ENCODE measurements at regions not wholly inside any gene's neighbourhood (a gene's known extent, or its start where the extent isn't known, plus 50 kb on each side); places are given as distances from the start of the nearest gene placed in this dataset.

DNA sequence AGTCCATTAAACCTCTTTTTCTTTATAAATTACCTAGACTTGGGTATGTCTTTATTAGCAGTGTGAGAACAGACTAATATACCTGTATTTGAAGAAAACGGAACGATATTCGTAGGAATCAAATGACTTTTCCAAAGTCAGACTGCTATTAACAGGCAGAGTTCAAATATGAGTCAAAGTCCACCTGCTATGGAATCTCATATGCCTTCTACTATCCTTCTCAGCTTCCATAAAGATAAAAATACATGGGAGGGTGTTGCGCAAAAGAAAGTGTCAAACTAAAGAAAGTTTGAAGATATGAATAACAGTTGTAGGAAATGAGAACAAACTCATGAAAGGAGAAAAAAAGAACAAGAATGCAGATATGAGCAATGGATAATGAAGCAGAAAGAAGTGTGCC, 704.6 kb downstream of the EFNB2 start:
- DNase-seq: no peak
- H3K4me3 ChIP-seq: no peak overlapping the region
- H3K9me3 ChIP-seq: no peaks in the 10 kb centered on the region
- no peaks in the 10 kb centered on the region for H3K36me3 ChIP-seq
- H3K27me3 ChIP-seq: no peaks in the 10 kb centered on the region
- 25% methylated on average over 4 of the region's 4 CpGs for WGBS (ENCODE audit: insufficient coverage, low coverage, low lambda C conversion rate, missing lambda C conversion rate)
- H3K27ac ChIP-seq: no peak overlapping the region
- no peaks in the 10 kb centered on the region for H3K4me1 ChIP-seq
- no peak for TF ChIP-seq POLR2A (IDR thresholded peaks at IDR 0.05)
- TF ChIP-seq, protein P1, sequence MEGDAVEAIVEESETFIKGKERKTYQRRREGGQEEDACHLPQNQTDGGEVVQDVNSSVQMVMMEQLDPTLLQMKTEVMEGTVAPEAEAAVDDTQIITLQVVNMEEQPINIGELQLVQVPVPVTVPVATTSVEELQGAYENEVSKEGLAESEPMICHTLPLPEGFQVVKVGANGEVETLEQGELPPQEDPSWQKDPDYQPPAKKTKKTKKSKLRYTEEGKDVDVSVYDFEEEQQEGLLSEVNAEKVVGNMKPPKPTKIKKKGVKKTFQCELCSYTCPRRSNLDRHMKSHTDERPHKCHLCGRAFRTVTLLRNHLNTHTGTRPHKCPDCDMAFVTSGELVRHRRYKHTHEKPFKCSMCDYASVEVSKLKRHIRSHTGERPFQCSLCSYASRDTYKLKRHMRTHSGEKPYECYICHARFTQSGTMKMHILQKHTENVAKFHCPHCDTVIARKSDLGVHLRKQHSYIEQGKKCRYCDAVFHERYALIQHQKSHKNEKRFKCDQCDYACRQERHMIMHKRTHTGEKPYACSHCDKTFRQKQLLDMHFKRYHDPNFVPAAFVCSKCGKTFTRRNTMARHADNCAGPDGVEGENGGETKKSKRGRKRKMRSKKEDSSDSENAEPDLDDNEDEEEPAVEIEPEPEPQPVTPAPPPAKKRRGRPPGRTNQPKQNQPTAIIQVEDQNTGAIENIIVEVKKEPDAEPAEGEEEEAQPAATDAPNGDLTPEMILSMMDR (IDR thresholded peaks at IDR 0.05): no peak
- ATAC-seq: no peak
- intact Hi-C loops (cut with DNase I): no loop called here

DNA sequence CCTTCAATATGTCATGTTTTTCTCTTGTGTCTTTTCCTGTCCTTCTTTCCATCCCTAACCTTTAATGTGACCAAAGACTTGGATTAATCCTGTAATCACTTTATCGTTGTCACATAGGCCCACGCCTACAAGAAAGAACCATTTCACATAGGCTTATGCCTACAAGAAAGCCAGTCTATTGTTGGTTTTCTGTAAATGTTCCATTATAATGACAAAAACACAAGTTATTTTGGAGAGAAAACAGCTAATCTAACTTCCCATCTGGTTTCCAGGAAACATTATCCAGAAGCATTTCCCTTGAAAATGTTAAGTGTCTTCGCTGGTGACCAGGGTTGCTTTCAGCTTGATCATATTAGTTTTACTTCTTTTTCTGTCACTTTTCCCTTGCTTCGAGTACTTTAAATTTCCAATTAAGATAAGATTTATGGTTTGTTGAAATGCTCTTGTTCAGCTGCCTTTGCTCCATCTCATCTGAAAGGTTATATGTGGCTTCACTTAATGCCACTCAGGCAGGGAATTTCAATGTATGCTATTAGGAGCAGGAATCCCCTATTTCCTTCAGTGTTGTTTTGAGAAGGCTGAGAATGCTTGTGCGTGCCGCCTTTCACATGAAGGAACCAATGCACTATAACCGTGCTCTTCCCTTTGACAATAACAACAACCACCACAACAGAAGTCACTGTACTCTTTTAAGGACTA, 708.2 kb downstream of the EFNB2 start:
- Histone ChIP-seq H3K4me1 (no peaks in the 10 kb centered on the region), H3K27ac (no peak overlapping the region), H3K4me3 (no peak overlapping the region), H3K36me3 (no peaks in the 10 kb centered on the region), H3K9me3 (no peaks in the 10 kb centered on the region), H3K27me3 (no peaks in the 10 kb centered on the region)
- no peak for DNase-seq
- ATAC-seq: no peak
- 59% methylated on average over 7 of the region's 7 CpGs for WGBS (ENCODE audit: insufficient coverage, low coverage, low lambda C conversion rate, missing lambda C conversion rate)
- TF ChIP-seq POLR2A (IDR thresholded peaks at IDR 0.05): no peak
- TF ChIP-seq, protein P1 (IDR thresholded peaks at IDR 0.05): no peak
- intact Hi-C loops (cut with DNase I): no loop called here

DNA sequence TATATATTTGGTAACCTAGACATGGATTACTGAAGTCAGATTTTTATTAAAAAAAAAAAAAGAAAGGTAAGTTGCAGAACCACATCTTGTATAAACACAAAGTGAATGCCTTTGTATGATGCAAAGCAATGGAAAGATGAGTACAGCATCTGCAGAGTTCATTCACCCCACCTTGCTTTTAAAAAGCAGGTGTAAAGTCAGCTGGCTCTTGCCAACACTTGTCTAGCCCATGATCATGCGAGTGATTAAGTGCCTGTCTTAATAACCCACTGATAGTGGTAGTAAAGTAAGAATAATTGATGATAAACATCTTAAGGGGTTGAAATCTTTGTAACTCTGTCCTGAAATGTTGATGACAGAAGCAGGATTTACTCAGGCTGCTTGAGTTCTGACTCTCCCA, 710.4 kb downstream of the EFNB2 start:
- Histone ChIP-seq H3K4me3 (no peak overlapping the region), H3K9me3 (no peaks in the 10 kb centered on the region), H3K27me3 (no peaks in the 10 kb centered on the region), H3K36me3 (no peaks in the 10 kb centered on the region), H3K27ac (no peak overlapping the region), H3K4me1 (no peaks in the 10 kb centered on the region)
- TF ChIP-seq POLR2A (IDR thresholded peaks at IDR 0.05): no peak
- TF ChIP-seq, protein P1 (IDR thresholded peaks at IDR 0.05): no peak
- no peak for DNase-seq
- 53% methylated on average over 1 of the region's 1 CpG for WGBS (ENCODE audit: insufficient coverage, low coverage, low lambda C conversion rate, missing lambda C conversion rate)
- intact Hi-C loops (cut with DNase I): no loop called here
- no peak for ATAC-seq

DNA sequence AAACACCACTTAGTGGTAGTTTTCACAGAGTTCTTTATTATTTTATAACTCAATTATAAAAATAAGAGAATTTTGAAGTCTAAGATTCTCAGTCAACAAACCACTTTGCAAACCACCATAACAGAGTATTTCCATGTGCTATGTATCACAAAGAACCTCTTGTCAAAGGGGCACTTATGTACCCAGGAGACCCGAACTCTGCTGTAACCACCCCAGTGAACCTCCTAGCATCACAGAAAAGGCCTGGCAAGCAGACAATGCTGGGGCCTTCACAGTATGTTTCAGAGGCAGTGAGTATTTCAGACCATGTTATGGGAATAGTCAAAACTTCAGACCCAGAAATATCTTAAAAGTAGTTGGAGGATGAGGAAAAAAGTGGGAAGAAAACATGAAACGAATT, 714.1 kb downstream of the EFNB2 start:
- no peak overlapping the region for H3K4me3 ChIP-seq
- no peaks in the 10 kb centered on the region for H3K9me3 ChIP-seq
- DNase-seq (no peak), ATAC-seq (no peak)
- H3K4me1 ChIP-seq: no peaks in the 10 kb centered on the region
- no peaks in the 10 kb centered on the region for H3K36me3 ChIP-seq
- 82% methylated on average over 2 of the region's 2 CpGs for WGBS (ENCODE audit: insufficient coverage, low coverage, low lambda C conversion rate, missing lambda C conversion rate)
- H3K27me3 ChIP-seq: no peaks in the 10 kb centered on the region
- no peak overlapping the region for H3K27ac ChIP-seq
- intact Hi-C loops (cut with DNase I): no loop called here
- TF ChIP-seq, protein P1 (IDR thresholded peaks at IDR 0.05): no peak
- TF ChIP-seq POLR2A (IDR thresholded peaks at IDR 0.05): no peak

DNA sequence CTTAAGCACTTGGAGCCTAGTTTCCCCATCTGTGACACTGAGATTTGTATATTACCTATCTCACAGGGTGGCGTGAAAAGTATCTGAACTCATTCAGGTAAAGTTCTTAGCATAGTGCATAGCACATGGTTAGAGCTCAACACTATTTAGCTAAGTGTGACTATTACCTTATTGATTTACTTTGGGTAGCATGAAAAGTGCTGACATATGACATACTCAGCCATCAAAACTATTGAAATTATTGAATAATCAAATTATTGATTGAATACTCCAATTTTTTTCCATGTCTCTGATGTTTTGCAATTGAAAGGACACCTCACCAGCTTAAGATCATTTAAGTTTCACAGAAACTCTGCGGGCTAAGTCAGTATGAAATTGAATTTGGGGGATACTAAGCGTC, 715.0 kb downstream of the EFNB2 start:
- Histone ChIP-seq H3K27ac (no peak overlapping the region), H3K4me3 (no peak overlapping the region), H3K27me3 (no peaks in the 10 kb centered on the region), H3K9me3 (no peaks in the 10 kb centered on the region), H3K4me1 (no peaks in the 10 kb centered on the region), H3K36me3 (no peaks in the 10 kb centered on the region)
- intact Hi-C loops (cut with DNase I): no loop called here
- ATAC-seq (no peak), DNase-seq (no peak)
- 53% methylated on average over 3 of the region's 3 CpGs for WGBS (ENCODE audit: insufficient coverage, low coverage, low lambda C conversion rate, missing lambda C conversion rate)
- TF ChIP-seq, protein P1 (IDR thresholded peaks at IDR 0.05): no peak
- no peak for TF ChIP-seq POLR2A (IDR thresholded peaks at IDR 0.05)

Data from right lobe of liver (tissue), 6 donors.